Activated B cell treated with CpG ODN at 0.5 μM for 24 hours (primary cell): ENCODE measurements at regions not wholly inside any gene's neighbourhood (a gene's known extent, or its start where the extent isn't known, plus 50 kb on each side); places are given as distances from the start of the nearest gene placed in this dataset.
"Not testable (repeated sequence)": the region's sequence is repeated elsewhere in the genome, so short reads cannot be mapped to it uniquely, and the experiment has no call there.

Source experiments
- ATAC-seq: fragments of 200-7000 bp; cut with Tn5 transposase; one replicate; pipeline ENCODE4 v1.10.0; 2021; ENCODE audit warnings: low read depth, mild to moderate bottlenecking, moderate library complexity
- CTCF ChIA-PET: fragments of 350-600 bp; sonication (Branson Sonifier 250); formaldehyde crosslinking; loops from one replicate; lab custom pipeline; 2021; ENCODE audit warnings: antibody characterized with exemption; lab: Charles Lee
- POLR2A ChIA-PET: fragments of 350-600 bp; sonication (Branson Sonifier 250); formaldehyde crosslinking; loops from one replicate; lab custom pipeline; 2021; ENCODE audit warnings: antibody characterized with exemption; lab: Charles Lee
- DNase-seq: peaks from one replicate; pipeline ENCODE4 v3.0.0; 2022
- H3K27ac Mint-ChIP-seq: one replicate; pipeline ENCODE4 v1.8.0; 2020; ENCODE audit warnings: mixed read lengths
- H3K27me3 Mint-ChIP-seq: one replicate; pipeline ENCODE4 v1.8.0; 2021; ENCODE audit warnings: mixed read lengths
- H3K36me3 Mint-ChIP-seq: one replicate; pipeline ENCODE4 v1.8.0; 2021; ENCODE audit warnings: low read depth, mixed read lengths
- H3K4me1 Mint-ChIP-seq: one replicate; pipeline ENCODE4 v1.8.0; 2021; ENCODE audit warnings: mixed read lengths
- H3K4me3 Mint-ChIP-seq: one replicate; pipeline ENCODE4 v1.8.0; 2020; ENCODE audit warnings: mild to moderate bottlenecking, mixed read lengths
- H3K9me3 Mint-ChIP-seq: one replicate; pipeline ENCODE4 v1.8.0; 2020; ENCODE audit warnings: mixed read lengths
- intact Hi-C: fragments of 100-400 bp; cut with micrococcal nuclease; formaldehyde crosslinking; loops from one replicate; pipeline ENCODE4 v1.15.1; 2024
- TF ChIP-seq, protein P1 (sequence below): fragments of 200-600 bp; IDR thresholded peaks from one replicate; pipeline ENCODE4 v1.8.0; 2022; ENCODE audit warnings: antibody characterized with exemption, mild to moderate bottlenecking

DNA sequence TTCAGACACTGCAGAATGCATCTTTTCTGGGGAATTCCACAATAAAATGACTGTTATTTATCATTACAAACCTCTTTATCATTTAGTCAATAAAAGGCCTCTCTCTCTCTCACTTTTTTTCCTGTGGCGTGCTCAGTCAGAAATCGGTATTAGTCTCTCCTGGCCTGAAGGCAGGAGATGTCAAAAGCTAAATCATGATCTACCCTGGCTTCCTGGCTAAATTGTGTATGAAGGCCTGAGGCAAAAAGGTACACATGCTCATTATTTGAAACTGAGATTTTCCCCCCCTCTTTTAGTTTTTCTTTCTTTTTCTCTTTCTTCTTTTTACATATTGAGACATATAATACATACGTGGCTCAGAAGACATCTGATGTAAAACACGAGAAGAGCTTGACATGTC lies 375.0 kb upstream of the SLC35B3 start:
- no peak overlapping the region for H3K27ac Mint-ChIP-seq
- ChIA-PET POLR2A (no interaction called here), CTCF (no interaction called here)
- no peak for ATAC-seq
- no peaks in the 10 kb centered on the region for H3K36me3 Mint-ChIP-seq
- intact Hi-C loops: no loop called here
- H3K4me3 Mint-ChIP-seq: no peak overlapping the region
- H3K27me3 Mint-ChIP-seq: no peaks in the 10 kb centered on the region
- H3K4me1 Mint-ChIP-seq: no peaks in the 10 kb centered on the region
- H3K9me3 Mint-ChIP-seq: peaks cover 4% of the 10 kb centered on the region
- DNase-seq: no peak
- TF ChIP-seq, protein P1, sequence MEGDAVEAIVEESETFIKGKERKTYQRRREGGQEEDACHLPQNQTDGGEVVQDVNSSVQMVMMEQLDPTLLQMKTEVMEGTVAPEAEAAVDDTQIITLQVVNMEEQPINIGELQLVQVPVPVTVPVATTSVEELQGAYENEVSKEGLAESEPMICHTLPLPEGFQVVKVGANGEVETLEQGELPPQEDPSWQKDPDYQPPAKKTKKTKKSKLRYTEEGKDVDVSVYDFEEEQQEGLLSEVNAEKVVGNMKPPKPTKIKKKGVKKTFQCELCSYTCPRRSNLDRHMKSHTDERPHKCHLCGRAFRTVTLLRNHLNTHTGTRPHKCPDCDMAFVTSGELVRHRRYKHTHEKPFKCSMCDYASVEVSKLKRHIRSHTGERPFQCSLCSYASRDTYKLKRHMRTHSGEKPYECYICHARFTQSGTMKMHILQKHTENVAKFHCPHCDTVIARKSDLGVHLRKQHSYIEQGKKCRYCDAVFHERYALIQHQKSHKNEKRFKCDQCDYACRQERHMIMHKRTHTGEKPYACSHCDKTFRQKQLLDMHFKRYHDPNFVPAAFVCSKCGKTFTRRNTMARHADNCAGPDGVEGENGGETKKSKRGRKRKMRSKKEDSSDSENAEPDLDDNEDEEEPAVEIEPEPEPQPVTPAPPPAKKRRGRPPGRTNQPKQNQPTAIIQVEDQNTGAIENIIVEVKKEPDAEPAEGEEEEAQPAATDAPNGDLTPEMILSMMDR: no peak

DNA sequence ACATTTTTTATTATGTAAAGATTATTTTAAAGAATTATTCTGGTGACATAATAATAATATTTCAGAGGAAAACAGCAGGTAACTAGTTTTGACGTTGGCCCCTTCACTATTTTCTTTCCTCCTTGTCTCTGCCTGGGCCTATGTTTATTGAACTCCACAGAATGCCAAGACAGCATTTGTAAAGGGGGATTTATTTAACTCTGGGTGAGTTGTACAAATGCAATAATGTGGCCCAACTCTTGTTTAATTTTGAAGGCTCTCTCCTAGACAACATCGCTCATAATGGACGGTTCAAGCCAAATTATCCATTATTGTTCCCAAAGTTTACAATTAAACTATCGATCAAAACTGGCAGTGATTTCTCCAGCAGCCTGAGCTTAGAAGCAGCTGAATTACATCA lies 374.3 kb upstream of the SLC35B3 start:
- H3K4me3 Mint-ChIP-seq: no peak overlapping the region
- ATAC-seq (no peak), DNase-seq (no peak)
- ChIA-PET POLR2A (no interaction called here), CTCF (no interaction called here)
- intact Hi-C loops: no loop called here
- peaks cover 4% of the 10 kb centered on the region for H3K9me3 Mint-ChIP-seq
- no peaks in the 10 kb centered on the region for H3K4me1 Mint-ChIP-seq
- H3K27ac Mint-ChIP-seq: no peak overlapping the region
- H3K27me3 Mint-ChIP-seq: no peaks in the 10 kb centered on the region
- H3K36me3 Mint-ChIP-seq: no peaks in the 10 kb centered on the region
- TF ChIP-seq, protein P1: no peak

DNA sequence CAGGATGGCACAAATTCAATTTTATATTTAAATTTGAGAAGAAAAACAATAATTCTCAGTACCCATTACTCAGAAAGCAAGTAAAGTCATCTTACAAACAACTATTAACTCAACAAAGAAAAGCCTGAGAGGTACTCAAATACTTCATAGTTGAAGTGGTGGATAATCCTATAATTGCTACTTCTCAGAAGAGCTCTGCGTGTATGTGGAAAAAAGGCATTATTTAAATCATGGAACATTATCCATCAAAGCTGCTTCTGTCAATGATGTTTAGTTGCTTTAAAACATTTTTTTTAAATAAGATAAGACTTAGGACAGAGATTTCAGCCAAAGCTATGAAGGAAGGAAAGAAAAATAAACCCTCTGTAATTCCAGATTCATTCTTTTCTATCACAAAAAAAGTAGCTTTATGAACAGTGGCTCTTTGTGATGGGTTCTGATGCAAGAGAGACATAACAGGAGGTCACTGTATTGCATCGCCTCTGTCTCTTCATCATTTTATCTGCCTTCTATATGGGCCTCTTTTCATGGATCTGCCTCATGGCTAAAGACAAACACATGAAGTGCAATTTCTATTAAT lies 367.9 kb upstream of the SLC35B3 start:
- H3K4me1 Mint-ChIP-seq: no peaks in the 10 kb centered on the region
- H3K27ac Mint-ChIP-seq: no peak overlapping the region
- H3K27me3 Mint-ChIP-seq: no peaks in the 10 kb centered on the region
- H3K36me3 Mint-ChIP-seq: no peaks in the 10 kb centered on the region
- intact Hi-C loops: no loop called here
- ATAC-seq: no peak
- H3K4me3 Mint-ChIP-seq: no peak overlapping the region
- POLR2A ChIA-PET: no interaction called here
- TF ChIP-seq, protein P1: no peak
- H3K9me3 Mint-ChIP-seq: peaks cover 5% of the 10 kb centered on the region
- CTCF ChIA-PET: no interaction called here
- no peak for DNase-seq

DNA sequence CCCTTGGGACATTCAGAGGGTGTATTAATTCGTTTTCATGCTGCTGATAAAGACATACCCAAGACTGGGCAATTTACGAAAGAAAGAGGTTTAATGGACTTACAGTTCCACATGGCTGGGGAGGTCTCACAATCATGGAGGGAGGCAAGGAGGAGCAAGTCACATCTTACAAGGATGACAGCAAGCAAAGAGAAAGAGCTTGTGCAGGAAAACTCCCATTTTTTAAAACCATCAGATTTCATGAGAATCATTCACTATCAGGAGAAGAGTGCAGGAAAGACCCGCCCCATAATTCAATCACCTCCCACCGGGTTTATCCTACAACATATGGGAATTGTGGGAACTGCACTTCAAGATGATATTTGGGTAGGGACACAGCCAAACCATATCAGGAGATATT lies 367.1 kb upstream of the SLC35B3 start:
- H3K4me1 Mint-ChIP-seq, H3K27ac Mint-ChIP-seq, H3K36me3 Mint-ChIP-seq, ATAC-seq, H3K9me3 Mint-ChIP-seq, CTCF ChIA-PET, intact Hi-C loops, H3K4me3 Mint-ChIP-seq, DNase-seq, POLR2A ChIA-PET, H3K27me3 Mint-ChIP-seq: not testable (repeated sequence)

DNA sequence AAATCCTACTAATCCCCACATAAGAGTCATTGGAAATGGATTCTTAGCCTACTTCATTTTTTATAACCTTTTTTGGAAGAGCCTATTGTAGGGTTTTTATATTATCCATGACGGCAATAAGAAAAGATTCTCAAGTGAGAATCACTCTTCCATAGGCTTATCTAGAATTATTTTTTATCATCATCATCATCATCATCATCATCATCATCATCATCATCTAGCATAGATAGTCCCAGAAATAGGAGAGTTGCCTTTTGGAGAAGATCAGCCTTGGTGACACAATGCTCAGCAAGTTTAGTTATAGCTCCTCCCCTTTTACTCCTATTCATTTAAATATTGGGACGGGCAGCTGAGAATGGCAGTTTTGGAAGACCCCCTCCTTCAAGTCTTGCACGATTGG lies 359.1 kb upstream of the SLC35B3 start:
- POLR2A ChIA-PET: no interaction called here
- H3K27me3 Mint-ChIP-seq: no peaks in the 10 kb centered on the region
- no peak overlapping the region for H3K4me3 Mint-ChIP-seq
- TF ChIP-seq, protein P1: no peak
- intact Hi-C loops: no loop called here
- H3K36me3 Mint-ChIP-seq: no peaks in the 10 kb centered on the region
- CTCF ChIA-PET: no interaction called here
- no peaks in the 10 kb centered on the region for H3K4me1 Mint-ChIP-seq
- no peak for ATAC-seq
- DNase-seq: no peak
- H3K9me3 Mint-ChIP-seq: no peaks in the 10 kb centered on the region
- no peak overlapping the region for H3K27ac Mint-ChIP-seq

DNA sequence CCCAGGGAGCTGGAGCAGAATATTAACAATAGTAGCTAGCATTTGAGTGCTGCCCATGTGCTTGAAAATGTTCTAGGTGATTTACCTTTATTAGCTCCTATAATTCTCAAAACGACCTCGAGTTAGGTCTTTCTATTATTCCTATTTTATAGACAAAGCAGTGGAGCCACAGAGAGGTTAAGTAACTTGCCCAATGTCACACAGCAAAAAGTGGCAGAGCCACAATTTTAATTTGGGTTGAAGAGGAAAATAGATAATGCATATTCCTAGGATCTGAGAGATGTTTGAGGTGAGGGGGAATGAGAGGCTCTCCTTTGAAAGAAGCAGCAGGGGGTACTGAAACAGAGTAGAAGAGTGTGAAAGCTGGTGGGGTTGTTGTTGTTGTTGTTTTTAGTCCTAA lies 354.5 kb upstream of the SLC35B3 start:
- no peaks in the 10 kb centered on the region for H3K9me3 Mint-ChIP-seq
- TF ChIP-seq, protein P1: no peak
- H3K27ac Mint-ChIP-seq: no peak overlapping the region
- H3K27me3 Mint-ChIP-seq: no peaks in the 10 kb centered on the region
- ChIA-PET CTCF (no interaction called here), POLR2A (no interaction called here)
- DNase-seq (no peak), ATAC-seq (no peak)
- intact Hi-C loops: no loop called here
- H3K36me3 Mint-ChIP-seq: no peaks in the 10 kb centered on the region
- H3K4me1 Mint-ChIP-seq: no peaks in the 10 kb centered on the region
- H3K4me3 Mint-ChIP-seq: no peak overlapping the region
